Neural cell (in vitro differentiated cells): ENCODE measurements at regions not wholly inside any gene's neighbourhood (a gene's known extent, or its start where the extent isn't known, plus 50 kb on each side); places are given as distances from the start of the nearest gene placed in this dataset.
"Not testable (repeated sequence)": the region's sequence is repeated elsewhere in the genome, so short reads cannot be mapped to it uniquely, and the experiment has no call there.

Source experiments
- H2AFZ ChIP-seq: fragments of 200-600, 300-800 bp; sonication (generic), shearing (Covaris generic); 2 replicates; pipeline ENCODE4 v1.6.0; 2014; ENCODE audit warnings: low read depth, mild to moderate bottlenecking, antibody characterized with exemption, low read length, moderate library complexity
- H3F3A ChIP-seq: fragments of 200-600 bp; shearing (Covaris generic); 2 replicates; pipeline ENCODE4 v1.6.1; 2016; ENCODE audit warnings: mild to moderate bottlenecking, moderate library complexity, mixed read lengths, antibody characterized with exemption, low read length; ENCODE audit not compliant: insufficient read depth, poor library complexity, severe bottlenecking
- H3K27ac ChIP-seq: fragments of 200-600, 300-800 bp; sonication (generic), shearing (Covaris generic); 2 replicates; pipeline ENCODE4 v1.5.1; 2014; ENCODE audit warnings: mild to moderate bottlenecking, low read length, moderate library complexity
- H3K27me3 ChIP-seq: fragments of 300-800, 200-600 bp; sonication (generic), shearing (Covaris generic); 2 replicates; pipeline ENCODE4 v1.6.0; 2014; ENCODE audit warnings: mild to moderate bottlenecking, low read depth, low read length, moderate library complexity; ENCODE audit not compliant: insufficient read depth
- H3K36me3 ChIP-seq: fragments of 300-800, 200-600 bp; sonication (generic), shearing (Covaris generic); 2 replicates; pipeline ENCODE4 v1.5.1; 2014; ENCODE audit warnings: mild to moderate bottlenecking, antibody characterized with exemption, low read length, moderate library complexity; ENCODE audit not compliant: insufficient read depth
- H3K4me2 ChIP-seq: fragments of 300-800, 200-600 bp; sonication (generic), shearing (Covaris generic); 2 replicates; pipeline ENCODE4 v1.6.0; 2014; ENCODE audit warnings: mild to moderate bottlenecking, low read length
- H3K4me3 ChIP-seq: fragments of 300-800, 200-600 bp; sonication (generic), shearing (Covaris generic); 2 replicates; pipeline ENCODE4 v1.5.1; 2014; ENCODE audit warnings: mild to moderate bottlenecking, low read length, moderate library complexity
- H3K79me2 ChIP-seq: fragments of 200-600 bp; shearing (Covaris generic); replicated peaks from 2 replicates; pipeline ENCODE4 v1.6.0; 2014; ENCODE audit warnings: mild to moderate bottlenecking, low read length, moderate library complexity; ENCODE audit not compliant: insufficient read depth
- H3K9ac ChIP-seq: fragments of 300-800, 200-600 bp; sonication (generic), shearing (Covaris generic); 2 replicates; pipeline ENCODE4 v1.6.1; 2016; ENCODE audit warnings: mild to moderate bottlenecking, low read length, mixed read lengths
- H3K9me2 ChIP-seq: fragments of 200-600 bp; shearing (Covaris generic); 2 replicates; pipeline ENCODE4 v1.6.1; 2016; ENCODE audit warnings: mild to moderate bottlenecking, low read length, mixed read lengths; ENCODE audit not compliant: insufficient read depth
- H3K9me3 ChIP-seq: fragments of 200-600, 300-800 bp; sonication (generic), shearing (Covaris generic); 2 replicates; pipeline ENCODE4 v1.6.1; 2016; ENCODE audit warnings: mild to moderate bottlenecking, mixed run types, low read length, moderate library complexity, mixed read lengths
- H4K20me1 ChIP-seq: fragments of 200-600 bp; shearing (Covaris generic); 2 replicates; pipeline ENCODE4 v1.6.1; 2016; ENCODE audit warnings: mild to moderate bottlenecking, mixed run types; ENCODE audit not compliant: insufficient read depth
- CTCF ChIP-seq: fragments of 450-650 bp; IDR thresholded peaks from 2 replicates; pipeline ENCODE4 v1.5.1; 2014; ENCODE audit warnings: antibody characterized with exemption, mild to moderate bottlenecking, moderate library complexity; ENCODE audit not compliant: poor library complexity, severe bottlenecking
- EP300 ChIP-seq: fragments of 450-650 bp; conservative IDR thresholded peaks from 2 replicates; pipeline ENCODE4 v1.6.1; 2014; ENCODE audit warnings: antibody characterized with exemption, mild to moderate bottlenecking, moderate library complexity; ENCODE audit not compliant: poor library complexity, severe bottlenecking
- EZH2 ChIP-seq: fragments of 200-600, 300-800 bp; shearing (Covaris generic), sonication (generic); IDR thresholded peaks from 2 replicates; pipeline ENCODE4 v1.6.1; 2014; ENCODE audit warnings: antibody characterized with exemption, low read length, borderline replicate concordance, mild to moderate bottlenecking; ENCODE audit not compliant: insufficient read depth, poor library complexity, severe bottlenecking
- MXI1 ChIP-seq: fragments of 450-650 bp; conservative IDR thresholded peaks from 2 replicates; pipeline ENCODE4 v1.6.1; 2014; ENCODE audit warnings: antibody characterized with exemption, mild to moderate bottlenecking; ENCODE audit not compliant: poor library complexity, severe bottlenecking
- POLR2AphosphoS5 ChIP-seq: IDR thresholded peaks from 2 replicates; pipeline ENCODE4 v1.6.1; 2012
- RAD21 ChIP-seq: fragments of 450-650 bp; conservative IDR thresholded peaks from 2 replicates; pipeline ENCODE4 v1.6.1; 2014; ENCODE audit warnings: antibody characterized with exemption, mild to moderate bottlenecking, moderate library complexity
- REST ChIP-seq: IDR thresholded peaks from 2 replicates; pipeline ENCODE4 v1.6.1; 2012; ENCODE audit warnings: borderline replicate concordance
- SMC3 ChIP-seq: fragments of 450-650 bp; conservative IDR thresholded peaks from 2 replicates; pipeline ENCODE4 v1.6.1; 2014; ENCODE audit warnings: antibody characterized with exemption, mild to moderate bottlenecking, moderate library complexity; ENCODE audit not compliant: poor library complexity
- TAF1 ChIP-seq: IDR thresholded peaks from 2 replicates; pipeline ENCODE4 v1.6.1; 2012; ENCODE audit warnings: low read depth

- H3K36me3 ChIP-seq, result no peaks in the 10 kb centered on the region
- TF ChIP-seq REST (no peak), MXI1 (no peak), RAD21 (no peak), TAF1 (no peak), EP300 (no peak), EZH2 (no peak), CTCF (no peak)
These were observed 940.2 kb upstream of the MDGA2 start for GRCh38 chr14:48615618-48616017.

GRCh38 chr14:48614003-48614402, 938.6 kb upstream of the MDGA2 start:
- Histone ChIP-seq H3F3A (no peaks in the 10 kb centered on the region), H3K27me3 (no peaks in the 10 kb centered on the region), H3K36me3 (no peaks in the 10 kb centered on the region), H3K4me2 (no peak overlapping the region), H3K4me3 (no peak overlapping the region), H3K9me2 (no peaks in the 10 kb centered on the region), H3K9me3 (no peaks in the 10 kb centered on the region), H2AFZ (no peak overlapping the region), H3K79me2 (no peaks in the 10 kb centered on the region), H3K27ac (no peak overlapping the region), H3K9ac (no peak overlapping the region), H4K20me1 (no peaks in the 10 kb centered on the region)
- TF ChIP-seq EZH2 (no peak), RAD21 (no peak), EP300 (no peak), POLR2AphosphoS5 (no peak), MXI1 (no peak), REST (no peak), SMC3 (no peak), CTCF (no peak), TAF1 (no peak)

More at GRCh38 chr14:48615618-48616017, 940.2 kb upstream of the MDGA2 start:
- no peaks in the 10 kb centered on the region for H3K9me3 ChIP-seq
- H3K79me2 ChIP-seq, result no peaks in the 10 kb centered on the region
- H4K20me1 ChIP-seq, result no peaks in the 10 kb centered on the region
- no peak overlapping the region for H3K4me2 ChIP-seq
- H3K4me3 ChIP-seq, result no peak overlapping the region
- no peaks in the 10 kb centered on the region for H3K27me3 ChIP-seq
- H3K27ac ChIP-seq, result no peak overlapping the region
- no peaks in the 10 kb centered on the region for H3K9me2 ChIP-seq
- H3K9ac ChIP-seq, result no peak overlapping the region
- H3F3A ChIP-seq, result no peaks in the 10 kb centered on the region
- H2AFZ ChIP-seq, result no peak overlapping the region

GRCh38 chr14:48606960-48607359, 931.6 kb upstream of the MDGA2 start:
- H3K9ac ChIP-seq, H3K36me3 ChIP-seq, H3K27me3 ChIP-seq, H3K9me3 ChIP-seq, H3F3A ChIP-seq, H3K4me3 ChIP-seq, H3K4me2 ChIP-seq, H3K79me2 ChIP-seq, H3K27ac ChIP-seq, H4K20me1 ChIP-seq, H3K9me2 ChIP-seq, H2AFZ ChIP-seq: not testable (repeated sequence)
